ENCODE measurements at regions not wholly inside any gene's neighbourhood (a gene's known extent, or its start where the extent isn't known, plus 50 kb on each side); places are given as distances from the start of the nearest gene placed in this dataset.
"Not testable (repeated sequence)": the region's sequence is repeated elsewhere in the genome, so short reads cannot be mapped to it uniquely, and the experiment has no call there.

GRCh38 chr13:73187106-73187505, 128.3 kb downstream of the KLF5 start:
- DNase-seq: no peak

GRCh38 chr13:73179650-73180274, 121.0 kb downstream of the KLF5 start:
- DNase-seq: no peak

GRCh38 chr13:73177916-73178565, 119.2 kb downstream of the KLF5 start:
- DNase-seq: no peak

- DNase-seq: no peak
Observed at GRCh38 chr13:73177017-73177416, 118.2 kb downstream of the KLF5 start.

- DNase-seq: no peak
Observed at GRCh38 chr13:73174521-73175010, 115.8 kb downstream of the KLF5 start.

GRCh38 chr13:73173279-73173811, 114.5 kb downstream of the KLF5 start:
- no peak for DNase-seq

- no peak for DNase-seq
Observed at GRCh38 chr13:73171926-73172325, 113.1 kb downstream of the KLF5 start.

- no peak for DNase-seq
Observed at GRCh38 chr13:73171271-73171682, 112.5 kb downstream of the KLF5 start.

GRCh38 chr13:73169971-73170370, 111.2 kb downstream of the KLF5 start:
- peak in 1 of 4 experiments; percentile 6 for DNase-seq

GRCh38 chr13:73168953-73169401, 110.2 kb downstream of the KLF5 start:
- DNase-seq: no peak

- no peak for DNase-seq
Observed at GRCh38 chr13:73168226-73168952, 109.6 kb downstream of the KLF5 start.

- DNase-seq: no peak
Observed at GRCh38 chr13:73167028-73167820, 108.4 kb downstream of the KLF5 start.

GRCh38 chr13:73166204-73166603, 107.4 kb downstream of the KLF5 start:
- DNase-seq: no peak

- no peak for DNase-seq
Observed at GRCh38 chr13:73162912-73163911, 104.4 kb downstream of the KLF5 start.

GRCh38 chr13:73160371-73161031, 101.7 kb downstream of the KLF5 start:
- DNase-seq: not testable (repeated sequence)

GRCh38 chr13:73158851-73159250, 100.0 kb downstream of the KLF5 start:
- DNase-seq: no peak

GRCh38 chr13:73157031-73157430, 98.2 kb downstream of the KLF5 start:
- no peak for DNase-seq

- no peak for DNase-seq
Observed at GRCh38 chr13:73146707-73147106, 87.9 kb downstream of the KLF5 start.

GRCh38 chr13:73142071-73142470, 83.3 kb downstream of the KLF5 start:
- DNase-seq: no peak

- DNase-seq: no peak
Observed at GRCh38 chr13:73141292-73141771, 82.5 kb downstream of the KLF5 start.
